DOHH2 (cell line): ENCODE measurements at regions not wholly inside any gene's neighbourhood (a gene's known extent, or its start where the extent isn't known, plus 50 kb on each side); places are given as distances from the start of the nearest gene placed in this dataset.

Source experiments
- CTCF ChIP-seq: fragments of 200-600 bp; sonication (generic); IDR thresholded peaks from one replicate; pipeline ENCODE4 v1.5.1; 2014; ENCODE audit warnings: antibody characterized with exemption, mild to moderate bottlenecking, low read depth, low read length; ENCODE audit not compliant: poor library complexity, severe bottlenecking
- EZH2phosphoT487 ChIP-seq: fragments of 200-600 bp; sonication (generic); IDR thresholded peaks from 2 replicates; pipeline ENCODE4 v1.6.1; 2017; ENCODE audit warnings: borderline replicate concordance, mild to moderate bottlenecking, antibody characterized with exemption, low read length, moderate library complexity, mixed read lengths

- no peak for TF ChIP-seq CTCF
- TF ChIP-seq EZH2phosphoT487: no peak
These were observed 54.6 kb upstream of the STXBP1 start for GRCh38 chr9:127557466-127557869.
